Forelimb muscle (tissue), 1 donor: ENCODE measurements at regions not wholly inside any gene's neighbourhood (a gene's known extent, or its start where the extent isn't known, plus 50 kb on each side); places are given as distances from the start of the nearest gene placed in this dataset.
"Not testable (repeated sequence)": the region's sequence is repeated elsewhere in the genome, so short reads cannot be mapped to it uniquely, and the experiment has no call there.

ENCODE experiments used
- DNase-seq: peaks from one replicate; pipeline ENCODE4 v3.0.0-alpha.2; 2013; ENCODE audit warnings: low read depth

GRCh38 chr1:90864681-90865080 lies 147.6 kb upstream of the BARHL2 start:
- DNase-seq: no peak

- no peak for DNase-seq
Measured at GRCh38 chr1:90862782-90863181, 145.7 kb upstream of the BARHL2 start.

GRCh38 chr1:90861421-90861820 lies 144.3 kb upstream of the BARHL2 start:
- not testable (repeated sequence) for DNase-seq

GRCh38 chr1:90856463-90857007 lies 139.4 kb upstream of the BARHL2 start:
- DNase-seq: no peak

- no peak for DNase-seq
Measured at GRCh38 chr1:90854397-90854924, 137.4 kb upstream of the BARHL2 start.

- no peak for DNase-seq
Measured at GRCh38 chr1:90851711-90852050, 134.6 kb upstream of the BARHL2 start.

- DNase-seq: peak; percentile 20
Measured at GRCh38 chr1:90850898-90851710, 134.0 kb upstream of the BARHL2 start.

- DNase-seq: no peak
Measured at GRCh38 chr1:90850181-90850897, 133.2 kb upstream of the BARHL2 start.

- no peak for DNase-seq
Measured at GRCh38 chr1:90841473-90841872, 124.4 kb upstream of the BARHL2 start.

GRCh38 chr1:90840352-90840751 lies 123.2 kb upstream of the BARHL2 start:
- DNase-seq: no peak

GRCh38 chr1:90839323-90839722 lies 122.2 kb upstream of the BARHL2 start:
- no peak for DNase-seq

- no peak for DNase-seq
Measured at GRCh38 chr1:90838720-90839119, 121.6 kb upstream of the BARHL2 start.

- DNase-seq: no peak
Measured at GRCh38 chr1:90837420-90837819, 120.3 kb upstream of the BARHL2 start.

GRCh38 chr1:90836345-90836679 lies 119.2 kb upstream of the BARHL2 start:
- no peak for DNase-seq

- no peak for DNase-seq
Measured at GRCh38 chr1:90835661-90836344, 118.7 kb upstream of the BARHL2 start.

- DNase-seq: no peak
Measured at GRCh38 chr1:90834886-90835660, 118.0 kb upstream of the BARHL2 start.

- DNase-seq: no peak
Measured at GRCh38 chr1:90834354-90834885, 117.3 kb upstream of the BARHL2 start.

GRCh38 chr1:90833466-90834110 lies 116.5 kb upstream of the BARHL2 start:
- no peak for DNase-seq

GRCh38 chr1:90831910-90832309 lies 114.8 kb upstream of the BARHL2 start:
- no peak for DNase-seq

GRCh38 chr1:90826834-90827233 lies 109.7 kb upstream of the BARHL2 start:
- no peak for DNase-seq

GRCh38 chr1:90826024-90826423 lies 108.9 kb upstream of the BARHL2 start:
- DNase-seq: no peak
